HG02885 (cell line): ENCODE measurements at regions not wholly inside any gene's neighbourhood (a gene's known extent, or its start where the extent isn't known, plus 50 kb on each side); places are given as distances from the start of the nearest gene placed in this dataset.

Source experiments
- ATAC-seq: cut with Tn5 transposase; IDR thresholded peaks from one replicate; pipeline ENCODE4 v1.9.1; 2021; ENCODE audit warnings: mild to moderate bottlenecking; ENCODE audit not compliant: unreplicated experiment, poor library complexity

GRCh38 chr20:60648556-60648955 lies 603.5 kb upstream of the CDH4 start:
- no peak for ATAC-seq

- no peak for ATAC-seq
Observed at GRCh38 chr20:60649541-60649940, 602.5 kb upstream of the CDH4 start.

- no peak for ATAC-seq
Observed at GRCh38 chr20:60650087-60650486, 602.0 kb upstream of the CDH4 start.

- no peak for ATAC-seq
Observed at GRCh38 chr20:60652046-60652445, 600.0 kb upstream of the CDH4 start.

GRCh38 chr20:60652615-60653014 lies 599.4 kb upstream of the CDH4 start:
- ATAC-seq, result no peak

GRCh38 chr20:60653111-60653845 lies 598.8 kb upstream of the CDH4 start:
- ATAC-seq, result no peak

GRCh38 chr20:60658681-60659080 lies 593.4 kb upstream of the CDH4 start:
- ATAC-seq, result no peak

GRCh38 chr20:60659240-60659639 lies 592.8 kb upstream of the CDH4 start:
- no peak for ATAC-seq

GRCh38 chr20:60662307-60662706 lies 589.8 kb upstream of the CDH4 start:
- ATAC-seq, result no peak

GRCh38 chr20:60664106-60664505 lies 588.0 kb upstream of the CDH4 start:
- ATAC-seq, result no peak

GRCh38 chr20:60667641-60668040 lies 584.4 kb upstream of the CDH4 start:
- ATAC-seq, result no peak

GRCh38 chr20:60669211-60669610 lies 582.9 kb upstream of the CDH4 start:
- no peak for ATAC-seq

GRCh38 chr20:60676011-60676410 lies 576.0 kb upstream of the CDH4 start:
- no peak for ATAC-seq

- ATAC-seq, result no peak
Observed at GRCh38 chr20:60677819-60678218, 574.2 kb upstream of the CDH4 start.

- ATAC-seq, result no peak
Observed at GRCh38 chr20:60680554-60680953, 571.5 kb upstream of the CDH4 start.

GRCh38 chr20:60687213-60687612 lies 564.8 kb upstream of the CDH4 start:
- ATAC-seq, result no peak

- ATAC-seq, result no peak
Observed at GRCh38 chr20:60690771-60691170, 561.3 kb upstream of the CDH4 start.

GRCh38 chr20:60691966-60692615 lies 560.0 kb upstream of the CDH4 start:
- ATAC-seq, result no peak

GRCh38 chr20:60693496-60694133 lies 558.4 kb upstream of the CDH4 start:
- no peak for ATAC-seq

- no peak for ATAC-seq
Observed at GRCh38 chr20:60694763-60695162, 557.3 kb upstream of the CDH4 start.

- no peak for ATAC-seq
Observed at GRCh38 chr20:60695226-60696000, 556.6 kb upstream of the CDH4 start.
